Caki2 (cell line): ENCODE measurements at regions not wholly inside any gene's neighbourhood (a gene's known extent, or its start where the extent isn't known, plus 50 kb on each side); places are given as distances from the start of the nearest gene placed in this dataset.
"Not testable (repeated sequence)": the region's sequence is repeated elsewhere in the genome, so short reads cannot be mapped to it uniquely, and the experiment has no call there.

Experiments
- DNase-seq: peaks from one replicate; pipeline ENCODE4 v3.0.0-alpha.2; 2015; ENCODE audit warnings: low read depth
- in situ Hi-C: cut with HindIII; loops from 2 replicates; pipeline ENCODE4 v1.10.0; 2016; ENCODE audit warnings: low sequenced_read_pairs, low pct_unique_long_range_greater_than_20kb, mixed read lengths

GRCh38 chr2:53508667-53509066 is 258.9 kb upstream of the CHAC2 start:
- no peak for DNase-seq
- in situ Hi-C loops: no loop called here

DNA sequence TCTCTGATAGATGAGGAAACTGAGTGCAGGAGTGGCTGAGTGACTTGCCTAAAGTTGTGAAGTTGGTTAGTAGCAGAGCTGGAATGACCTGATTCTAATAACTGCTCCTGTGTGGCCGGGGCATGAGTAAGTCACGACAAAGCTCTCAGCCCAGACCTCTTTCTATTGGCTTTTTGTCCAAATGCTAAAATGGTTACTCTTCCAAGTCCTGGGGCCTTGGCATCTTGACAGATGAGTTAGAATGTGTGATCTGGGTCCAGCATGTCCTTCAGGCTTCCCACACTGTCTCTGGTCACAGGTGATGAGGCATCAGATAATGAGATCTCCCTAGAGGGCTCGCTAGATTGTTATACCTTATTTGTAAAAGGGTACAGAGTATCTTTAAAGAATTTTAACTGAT is 260.5 kb upstream of the CHAC2 start:
- in situ Hi-C loops, DNase-seq: not testable (repeated sequence)

GRCh38 chr2:53505826-53506225 is 261.8 kb upstream of the CHAC2 start:
- in situ Hi-C loops: no loop called here
- no peak for DNase-seq

DNA sequence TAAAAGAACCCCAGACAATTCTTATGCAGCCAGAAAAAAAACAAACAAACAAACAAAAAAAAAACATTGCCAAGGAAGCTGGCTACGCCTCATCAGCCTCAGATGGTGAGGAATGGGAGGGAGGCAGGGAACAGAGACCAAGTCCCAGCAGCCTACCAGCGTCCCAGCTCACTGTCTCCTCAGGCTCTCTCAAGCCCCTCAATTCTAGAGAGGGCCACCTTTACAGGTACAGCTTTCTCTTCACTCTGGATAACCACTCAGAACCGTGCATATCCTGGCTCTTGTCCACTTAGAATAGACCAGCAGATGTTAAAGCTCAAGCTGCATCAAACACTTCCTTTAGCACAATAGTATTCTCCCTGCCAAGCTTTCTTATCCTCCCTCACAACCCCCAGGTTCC is 263.1 kb upstream of the CHAC2 start:
- DNase-seq: no peak
- in situ Hi-C loops: no loop called here

DNA sequence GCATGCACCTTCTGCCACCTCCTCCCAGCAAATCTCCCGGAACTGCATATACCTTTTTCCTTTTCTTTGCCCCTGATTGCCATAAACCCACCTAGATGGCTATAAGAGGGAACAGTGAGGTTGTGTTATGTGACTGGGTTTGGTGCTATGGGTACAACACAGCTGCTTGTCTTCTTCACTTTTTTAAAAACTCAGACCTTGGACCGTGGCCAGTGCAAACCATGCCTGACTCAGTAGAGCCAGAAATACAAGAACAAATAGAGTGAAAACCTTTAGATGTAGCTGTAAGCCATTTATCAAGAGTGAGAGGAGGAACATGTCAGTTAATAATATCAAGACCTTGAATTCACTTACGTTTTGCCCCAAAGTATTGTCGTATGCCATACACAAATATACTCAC is 267.4 kb upstream of the CHAC2 start:
- no peak for DNase-seq
- in situ Hi-C loops: no loop called here

DNA sequence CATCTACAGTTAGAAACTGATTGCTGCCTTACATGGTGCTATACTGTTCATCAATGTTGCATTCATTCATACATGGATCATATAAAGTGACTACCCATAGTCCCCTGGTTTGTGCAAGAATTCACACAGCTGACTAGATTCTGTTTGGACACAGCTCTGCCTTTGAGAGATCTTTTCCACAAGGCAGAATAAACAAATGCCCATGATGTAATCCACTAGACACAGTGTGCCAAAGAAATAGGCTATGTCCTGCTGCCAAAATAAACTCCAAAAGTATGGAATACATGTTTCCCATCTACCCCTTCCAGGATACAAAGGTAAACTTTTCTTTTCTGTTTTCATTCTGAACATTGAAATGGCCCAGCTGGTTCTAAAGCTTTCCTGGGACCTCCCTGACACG is 269.4 kb upstream of the CHAC2 start:
- DNase-seq: no peak
- in situ Hi-C loops: no loop called here

DNA sequence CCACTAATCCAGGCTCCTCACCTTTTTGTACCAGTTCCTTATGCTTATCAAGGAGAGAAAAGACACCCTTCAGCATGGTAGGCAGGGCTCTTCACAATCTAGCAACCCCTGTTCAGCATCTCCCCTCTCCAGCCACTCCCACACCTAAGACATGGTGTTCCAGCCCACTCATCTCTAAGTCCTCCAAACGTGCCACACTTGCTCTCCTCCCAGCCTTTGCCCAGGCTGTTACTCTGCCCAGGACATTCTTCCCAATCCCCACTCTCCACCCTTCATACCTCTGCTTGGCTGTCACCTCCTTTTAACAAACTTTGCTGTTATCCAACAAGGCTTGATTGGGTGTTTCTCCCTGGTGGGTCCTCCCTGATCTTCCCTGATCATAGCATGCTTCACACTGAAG is 270.6 kb upstream of the CHAC2 start:
- no peak for DNase-seq
- in situ Hi-C loops: no loop called here

DNA sequence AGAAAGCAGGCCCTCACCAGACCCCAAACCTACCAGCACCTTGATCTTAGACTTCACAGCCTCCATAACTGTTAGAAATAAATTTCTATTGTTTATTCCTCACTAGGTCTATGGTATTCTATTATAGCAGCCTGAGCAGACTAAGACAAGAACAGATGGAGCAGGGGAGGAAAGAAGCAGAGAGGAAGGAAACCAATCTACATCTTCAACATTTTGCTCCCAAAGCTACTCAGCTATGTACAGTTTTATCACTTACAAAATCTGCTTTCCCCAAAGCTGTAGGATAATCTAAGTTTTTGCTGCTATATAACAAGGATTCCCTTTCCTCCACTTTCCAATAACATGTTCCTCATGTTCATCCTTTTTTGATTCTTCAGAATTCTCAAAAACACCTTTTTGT is 274.4 kb upstream of the CHAC2 start:
- no peak for DNase-seq
- in situ Hi-C loops: no loop called here

GRCh38 chr2:53490659-53491058 is 276.9 kb upstream of the CHAC2 start:
- in situ Hi-C loops: no loop called here
- DNase-seq: peak; percentile 18

DNA sequence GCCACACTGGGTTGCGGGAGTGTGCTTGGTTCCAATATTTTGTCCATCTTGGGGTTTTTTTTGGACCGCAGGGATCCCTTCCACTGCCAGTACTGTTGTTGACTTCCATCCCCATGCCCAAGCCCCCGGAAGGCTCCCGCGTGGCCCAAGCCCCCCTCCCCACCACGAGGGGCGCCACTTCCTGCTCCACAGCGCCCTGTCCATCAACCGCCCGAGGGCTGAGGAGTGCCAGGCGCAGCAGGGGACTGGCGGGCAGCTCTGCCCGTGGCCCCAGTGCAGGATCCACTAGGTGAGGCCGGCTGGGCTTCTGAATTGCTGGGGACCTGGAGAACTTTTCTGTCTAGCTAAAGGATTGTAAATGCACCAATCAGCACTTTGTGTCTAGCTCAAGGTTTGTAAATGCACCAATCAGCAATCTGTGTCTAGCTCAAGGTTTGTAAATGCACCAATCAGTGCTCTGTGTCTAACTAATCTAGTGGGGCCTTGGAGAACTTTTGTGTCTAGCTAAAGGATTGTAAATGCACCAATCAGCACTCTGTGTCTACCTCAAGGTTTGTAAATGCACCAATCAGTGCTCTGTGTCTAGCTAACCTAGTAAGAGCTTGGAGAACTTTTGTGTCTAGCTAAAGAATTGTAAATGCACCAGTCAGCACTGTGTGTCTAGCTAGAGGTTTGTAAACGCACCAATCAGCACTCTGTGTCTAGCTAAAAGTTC is 281.3 kb upstream of the CHAC2 start:
- in situ Hi-C loops, DNase-seq: not testable (repeated sequence)

GRCh38 chr2:53485021-53485728 is 282.4 kb upstream of the CHAC2 start:
- in situ Hi-C loops: no loop called here
- DNase-seq: no peak

DNA sequence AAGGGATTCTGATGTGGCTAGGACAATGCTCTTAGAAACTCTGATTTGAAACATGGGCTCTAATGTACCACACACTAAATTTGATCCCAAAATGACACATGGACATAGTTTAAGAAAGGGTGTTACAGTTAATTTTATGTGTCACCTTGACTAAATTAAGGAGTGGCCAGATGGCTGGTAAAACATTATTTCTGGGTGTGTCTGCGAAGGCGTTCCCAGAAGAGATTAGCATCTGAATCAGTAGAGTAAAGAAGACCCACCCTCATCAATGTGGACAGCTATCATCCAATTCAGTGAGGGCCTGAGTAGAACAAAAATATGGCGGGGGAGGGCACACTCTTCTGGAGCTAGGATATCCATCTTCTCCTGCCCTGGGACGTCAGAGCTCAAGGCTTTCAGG is 283.1 kb upstream of the CHAC2 start:
- in situ Hi-C loops: no loop called here

DNA sequence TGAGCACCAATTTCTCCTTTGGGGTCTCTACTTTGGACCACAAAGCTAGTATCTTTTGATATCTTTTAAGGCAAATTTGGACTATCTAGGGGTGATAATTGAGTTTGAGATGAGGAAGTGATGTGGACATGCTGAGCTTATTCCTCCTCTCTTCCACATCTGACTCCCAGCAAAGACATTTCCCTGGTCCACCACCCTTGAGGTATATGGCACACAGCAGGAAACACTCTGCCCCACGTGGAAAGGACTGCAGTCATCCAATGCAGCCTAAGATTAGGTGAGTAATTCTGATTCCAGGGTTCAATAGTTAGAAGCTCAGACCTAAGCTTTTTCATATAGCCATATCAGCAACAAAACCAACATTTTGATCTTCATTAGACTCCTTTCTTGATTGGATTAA is 290.1 kb upstream of the CHAC2 start:
- DNase-seq: no peak
- in situ Hi-C loops: no loop called here

More for the DNA sequence above, 283.1 kb upstream of the CHAC2 start:
- no peak for DNase-seq

DNA sequence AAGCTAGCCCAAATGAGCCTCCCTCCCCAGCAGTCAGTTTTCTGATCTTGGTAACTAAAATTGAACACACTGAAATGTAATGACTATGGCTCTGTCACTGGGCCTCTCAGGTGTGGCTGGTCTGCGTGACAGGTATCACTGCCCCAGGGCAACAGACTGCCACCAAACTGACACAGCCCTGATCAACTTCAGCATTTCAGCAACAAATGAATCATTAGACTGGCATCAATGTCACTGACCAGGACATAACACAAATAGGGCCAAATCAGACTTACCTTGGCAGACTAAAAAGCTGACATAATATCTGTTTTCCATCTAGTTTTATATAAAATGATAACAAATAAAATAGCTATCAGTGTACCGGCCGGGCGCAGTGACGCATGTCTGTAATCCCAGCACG is 290.8 kb upstream of the CHAC2 start:
- no peak for DNase-seq
- in situ Hi-C loops: no loop called here

DNA sequence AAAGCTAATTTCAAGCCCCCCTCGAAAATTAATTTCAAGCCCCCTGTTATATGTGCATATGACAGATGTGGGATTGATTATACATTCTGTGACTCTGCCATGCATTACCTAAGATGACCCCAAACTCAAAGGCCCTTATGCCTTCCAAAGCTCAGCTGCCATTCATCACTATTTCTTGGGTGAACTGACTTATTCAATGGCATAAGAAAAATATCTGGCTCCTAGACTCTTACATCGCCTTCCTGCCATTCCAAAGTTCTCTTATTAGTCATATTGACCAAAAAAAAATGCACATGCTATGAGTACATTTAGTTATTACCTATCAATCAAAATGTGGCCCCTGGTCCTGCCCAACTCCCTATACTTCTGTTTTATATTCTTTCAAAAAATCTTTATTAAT is 291.8 kb upstream of the CHAC2 start:
- no peak for DNase-seq
- in situ Hi-C loops: no loop called here

DNA sequence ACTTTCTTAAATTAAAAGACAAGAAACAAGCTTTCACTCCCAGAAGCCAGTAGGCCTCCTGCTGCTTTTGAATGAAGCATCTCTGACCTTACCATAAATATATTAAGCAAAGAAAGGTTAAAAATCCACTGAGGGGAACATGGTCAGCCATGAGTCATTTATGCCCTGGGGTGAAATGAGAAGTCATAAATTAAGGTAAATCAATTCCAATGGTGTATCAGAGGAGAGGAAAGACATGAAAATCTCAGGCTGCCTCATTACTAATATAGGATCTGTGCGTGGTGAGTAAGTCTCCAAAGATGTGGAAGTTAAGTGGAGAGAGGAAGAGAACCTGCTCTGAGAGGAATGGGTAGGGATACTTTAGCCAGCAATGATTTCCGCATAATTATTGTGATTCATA is 292.3 kb upstream of the CHAC2 start:
- DNase-seq: peak; percentile 29
- in situ Hi-C loops: no loop called here

DNA sequence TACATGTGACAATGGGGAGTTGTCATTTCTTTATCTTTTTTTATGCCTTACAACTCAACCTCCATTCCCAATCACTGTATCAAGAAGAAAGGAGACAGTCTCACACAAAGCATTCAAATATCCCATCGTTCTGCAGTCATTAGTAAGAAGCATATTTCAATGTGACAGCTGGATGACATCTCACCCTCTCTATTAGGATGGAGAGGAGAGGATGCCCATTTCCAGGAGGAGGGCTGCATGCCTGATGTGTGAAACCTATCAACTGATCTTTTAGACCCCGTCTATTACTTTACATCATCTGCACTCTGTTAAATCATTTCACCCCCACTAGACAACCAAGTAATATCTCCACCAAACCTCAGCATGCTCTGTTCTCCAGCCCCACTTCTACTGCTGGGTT is 292.7 kb upstream of the CHAC2 start:
- in situ Hi-C loops: no loop called here
- no peak for DNase-seq

DNA sequence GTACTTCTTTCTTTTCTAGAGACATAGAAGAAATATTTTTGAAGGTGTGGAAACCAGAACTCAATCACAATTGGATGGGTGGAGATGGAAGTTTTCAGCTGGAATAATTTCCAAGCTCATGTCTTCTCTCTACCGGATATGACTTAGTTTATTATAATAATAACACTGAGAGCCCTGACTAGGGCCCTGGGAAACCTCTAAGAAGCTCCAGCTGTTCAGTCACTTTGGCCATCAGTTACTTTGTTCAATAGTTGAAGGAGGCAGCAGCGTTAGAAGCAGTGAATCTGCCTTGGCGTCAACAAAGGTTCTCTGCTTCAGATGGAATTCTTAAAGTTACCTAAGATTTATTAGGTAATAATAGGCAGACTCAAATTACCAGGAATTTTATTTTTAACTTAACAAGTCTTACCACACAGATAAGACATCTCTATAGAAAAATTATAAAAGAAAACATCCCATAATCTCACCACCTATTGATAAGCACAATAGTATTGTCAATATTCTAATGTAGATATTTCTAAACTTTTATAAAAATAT is 293.8 kb upstream of the CHAC2 start:
- no peak for DNase-seq
- in situ Hi-C loops: no loop called here

DNA sequence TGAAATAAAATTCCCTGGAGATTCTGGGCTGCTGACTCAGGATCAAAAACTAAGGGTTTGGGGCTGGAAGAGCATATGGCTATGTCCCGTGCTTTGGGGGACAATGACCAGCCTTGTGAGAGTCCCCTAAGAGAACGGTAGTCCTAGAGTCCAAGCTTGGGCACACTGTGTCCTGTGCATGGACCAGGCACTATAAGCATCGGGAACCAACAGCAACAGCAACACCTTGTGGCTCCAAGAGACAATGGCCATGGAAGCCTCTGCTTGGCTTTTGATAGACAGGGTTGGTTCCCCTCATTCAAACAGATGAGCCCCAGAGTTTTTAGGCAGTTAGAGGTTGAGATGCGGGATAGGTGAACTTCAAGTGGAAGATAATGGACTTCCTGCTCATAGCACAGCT is 294.4 kb upstream of the CHAC2 start:
- DNase-seq: no peak
- in situ Hi-C loops: no loop called here
